NCI-H2029 treated with DMSO at 0.1 percent for 48 hours (cell line): ENCODE measurements at regions not wholly inside any gene's neighbourhood (a gene's known extent, or its start where the extent isn't known, plus 50 kb on each side); places are given as distances from the start of the nearest gene placed in this dataset.

Experiments
- DNase-seq: peaks from one replicate; lab custom pipeline; 2025; lab: John Stamatoyannopoulos, UW

DNA sequence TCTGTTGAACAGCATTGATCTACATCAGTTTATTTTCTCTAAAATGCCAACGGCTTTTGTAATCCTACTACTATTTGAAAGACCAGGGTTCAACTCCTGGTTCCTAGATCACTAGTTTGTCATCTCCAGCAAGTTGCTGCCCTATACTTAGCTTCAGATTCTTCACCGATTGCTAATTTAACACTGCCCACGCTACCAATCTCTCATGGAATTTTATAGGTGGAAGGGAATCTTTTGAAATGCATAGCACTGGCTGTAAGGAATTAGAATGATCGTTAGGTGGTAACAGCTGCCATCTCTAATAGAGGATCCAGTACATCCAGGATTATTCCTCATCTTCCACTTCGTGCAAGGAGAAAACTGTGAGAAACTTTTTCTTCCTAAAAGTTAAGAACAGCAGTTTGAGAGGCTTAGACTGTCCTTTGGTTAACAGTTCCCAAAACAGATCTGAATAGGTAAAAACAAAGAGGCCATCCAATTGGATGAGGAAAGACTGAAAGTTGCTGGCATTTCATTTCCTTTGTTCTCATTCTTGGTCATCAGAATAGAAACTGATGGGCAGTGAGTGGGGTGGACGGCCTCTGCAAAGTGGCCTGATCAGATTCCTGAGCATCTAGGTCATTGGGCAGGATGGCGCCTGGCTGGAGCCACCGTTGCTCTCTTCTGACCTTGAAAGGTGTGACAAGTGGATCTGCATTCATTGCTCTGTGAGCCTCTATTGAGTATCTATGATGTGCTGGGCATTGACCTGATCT lies 236.3 kb upstream of the SORL1-AS1 start:
- DNase-seq, result no peak

DNA sequence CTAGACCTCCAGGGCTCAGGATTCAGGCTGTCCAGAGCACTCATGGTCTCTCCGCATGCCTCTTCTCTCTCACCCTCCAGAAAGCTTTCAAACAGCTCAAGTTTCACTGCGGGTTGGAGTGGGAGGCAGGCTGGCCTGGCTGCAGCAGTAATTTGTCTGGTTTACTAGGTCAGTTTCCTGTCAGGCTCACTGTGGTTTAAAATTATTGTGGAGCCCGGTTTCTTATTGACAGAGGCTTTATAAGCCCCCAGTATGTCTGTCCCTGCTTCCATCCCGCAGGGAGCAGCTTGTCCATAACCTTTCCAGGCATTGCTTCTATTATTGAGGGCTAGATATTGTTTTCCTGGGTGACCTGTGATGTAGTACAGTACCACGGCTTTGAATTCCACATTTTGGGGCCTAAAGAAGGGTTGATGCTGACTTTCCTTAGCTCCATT lies 235.3 kb upstream of the SORL1-AS1 start:
- peak; percentile 22 for DNase-seq

DNA sequence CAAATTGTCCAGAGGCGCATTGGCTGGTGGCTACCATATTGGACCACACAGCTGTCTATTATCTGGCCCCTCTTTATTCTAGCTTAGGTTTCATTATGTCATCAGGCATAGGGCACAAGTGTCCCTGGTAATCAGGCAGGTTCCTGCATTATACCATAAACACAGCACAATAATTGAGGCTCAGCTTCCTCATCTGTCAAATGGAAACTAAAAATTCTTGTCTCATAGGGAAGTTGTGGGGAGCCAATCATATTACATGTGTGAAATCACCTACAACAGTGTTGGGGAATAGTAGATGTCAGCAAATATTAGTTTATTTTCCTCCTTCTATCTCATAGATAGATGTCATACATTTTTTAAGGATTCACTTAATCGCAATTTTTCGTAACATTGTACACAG lies 231.0 kb upstream of the SORL1-AS1 start:
- no peak for DNase-seq
